A673 (cell line): ENCODE measurements at regions not wholly inside any gene's neighbourhood (a gene's known extent, or its start where the extent isn't known, plus 50 kb on each side); places are given as distances from the start of the nearest gene placed in this dataset.

Experiments used
- BruUV-seq: library from RNA; stranded (reverse); fragments of 400-500 nt; replicated peaks from 2 replicates; lab custom pipeline; 2021; lab: Mats Ljungman, UMichigan
- CTCF ChIA-PET: fragments of 300-600 bp; sonication (Branson Sonifier 250); formaldehyde crosslinking; loops from one replicate; lab custom pipeline; 2022; ENCODE audit warnings: antibody characterized with exemption; lab: Charles Lee
- POLR2A ChIA-PET: fragments of 300-600 bp; sonication (Branson Sonifier 250); formaldehyde crosslinking; loops from one replicate; lab custom pipeline; 2022; ENCODE audit warnings: antibody characterized with exemption; ENCODE audit not compliant: low non-redundant PET; lab: Charles Lee
- DNase-seq: peaks from one replicate; pipeline ENCODE4 v3.0.0-alpha.2; 2015; ENCODE audit warnings: low spot score
- H3K27ac ChIP-seq: fragments of 200-600 bp; sonication (generic); 2 replicates; pipeline ENCODE4 v1.5.1; 2016; ENCODE audit warnings: mixed run types, low read depth, mild to moderate bottlenecking, mixed read lengths, antibody characterized with exemption, low read length; ENCODE audit not compliant: poor library complexity, severe bottlenecking
- H3K27me3 ChIP-seq: fragments of 200-600 bp; sonication (generic); replicated peaks from 2 replicates; pipeline ENCODE4 v1.6.1; 2017; ENCODE audit warnings: mixed run types, low read depth, mild to moderate bottlenecking, mixed read lengths, antibody characterized with exemption, low read length; ENCODE audit not compliant: insufficient read depth, poor library complexity
- H3K36me3 ChIP-seq: fragments of 200-600 bp; sonication (generic); 2 replicates; pipeline ENCODE4 v1.6.1; 2016; ENCODE audit warnings: mixed run types, mild to moderate bottlenecking, mixed read lengths, antibody characterized with exemption, low read length; ENCODE audit not compliant: insufficient read depth, poor library complexity, severe bottlenecking
- H3K4me1 ChIP-seq: fragments of 200-600 bp; sonication (generic); 2 replicates; pipeline ENCODE4 v1.6.1; 2017; ENCODE audit warnings: mixed run types, mild to moderate bottlenecking, mixed read lengths, antibody characterized with exemption, low read length; ENCODE audit not compliant: insufficient read depth, poor library complexity, severe bottlenecking
- H3K4me3 ChIP-seq: fragments of 200-600 bp; sonication (generic); 2 replicates; pipeline ENCODE4 v1.5.1; 2016; ENCODE audit warnings: low read depth, mixed run types, mild to moderate bottlenecking, mixed read lengths, low read length; ENCODE audit not compliant: poor library complexity, severe bottlenecking
- H3K9me3 ChIP-seq: fragments of 200-600 bp; sonication (generic); 2 replicates; pipeline ENCODE4 v1.6.1; 2016; ENCODE audit warnings: mixed run types, low read depth, mild to moderate bottlenecking, mixed read lengths, antibody characterized with exemption, low read length; ENCODE audit not compliant: poor library complexity, severe bottlenecking
- EZH2 ChIP-seq: fragments of 200-600 bp; sonication (generic); IDR thresholded peaks from 2 replicates; pipeline ENCODE4 v1.6.1; 2017; ENCODE audit warnings: borderline replicate concordance, low read depth, mild to moderate bottlenecking, mixed read lengths, antibody characterized with exemption, low read length; ENCODE audit not compliant: poor library complexity, severe bottlenecking
- intact Hi-C: fragments of 100-400 bp; cut with micrococcal nuclease; formaldehyde crosslinking; loops from one replicate; pipeline ENCODE4 v1.10.0; 2022; ENCODE audit not compliant: unreplicated experiment
- TF ChIP-seq, protein P1 (sequence below): fragments of 300-800, 200-600 bp; sonication (generic); conservative IDR thresholded peaks from 2 replicates; pipeline ENCODE4 v1.5.1; 2017; ENCODE audit warnings: low read depth, mild to moderate bottlenecking, antibody characterized with exemption, low read length, moderate library complexity, mixed read lengths

DNA sequence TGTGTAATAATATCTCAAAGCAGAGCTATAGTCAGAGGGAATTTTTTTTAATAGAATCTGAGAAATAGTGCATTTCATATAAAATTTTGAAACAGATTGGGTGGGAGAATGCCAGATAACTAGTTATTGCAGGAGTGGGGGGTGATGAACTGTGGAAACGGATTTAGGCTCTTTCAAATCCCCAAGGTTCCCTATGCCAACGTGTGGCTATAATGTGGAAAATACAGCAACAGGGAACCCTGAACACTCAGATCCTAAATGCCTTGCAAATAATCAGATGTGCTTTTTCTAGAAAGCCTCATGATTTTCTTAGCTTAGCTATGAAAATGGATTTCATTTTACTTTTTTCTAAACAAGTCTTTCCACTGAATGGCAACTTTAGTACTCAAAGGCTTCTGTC is 180.5 kb upstream of the DMAC1 start:
- no peaks in the 10 kb centered on the region for H3K36me3 ChIP-seq
- ChIA-PET CTCF (no interaction called here), POLR2A (interaction anchor here (0.6 kb wide), 1 partner anchor 11 kb away, joined by 3 read pairs; no protein-coding TSS in a partner anchor)
- H3K9me3 ChIP-seq, result no peaks in the 10 kb centered on the region
- no peak overlapping the region for H3K27ac ChIP-seq
- no peak for DNase-seq
- intact Hi-C loops, result no loop called here
- BruUV-seq, result no TSS peak
- no peaks in the 10 kb centered on the region for H3K27me3 ChIP-seq
- no peak overlapping the region for H3K4me3 ChIP-seq
- H3K4me1 ChIP-seq, result no peaks in the 10 kb centered on the region
- TF ChIP-seq, protein P1, sequence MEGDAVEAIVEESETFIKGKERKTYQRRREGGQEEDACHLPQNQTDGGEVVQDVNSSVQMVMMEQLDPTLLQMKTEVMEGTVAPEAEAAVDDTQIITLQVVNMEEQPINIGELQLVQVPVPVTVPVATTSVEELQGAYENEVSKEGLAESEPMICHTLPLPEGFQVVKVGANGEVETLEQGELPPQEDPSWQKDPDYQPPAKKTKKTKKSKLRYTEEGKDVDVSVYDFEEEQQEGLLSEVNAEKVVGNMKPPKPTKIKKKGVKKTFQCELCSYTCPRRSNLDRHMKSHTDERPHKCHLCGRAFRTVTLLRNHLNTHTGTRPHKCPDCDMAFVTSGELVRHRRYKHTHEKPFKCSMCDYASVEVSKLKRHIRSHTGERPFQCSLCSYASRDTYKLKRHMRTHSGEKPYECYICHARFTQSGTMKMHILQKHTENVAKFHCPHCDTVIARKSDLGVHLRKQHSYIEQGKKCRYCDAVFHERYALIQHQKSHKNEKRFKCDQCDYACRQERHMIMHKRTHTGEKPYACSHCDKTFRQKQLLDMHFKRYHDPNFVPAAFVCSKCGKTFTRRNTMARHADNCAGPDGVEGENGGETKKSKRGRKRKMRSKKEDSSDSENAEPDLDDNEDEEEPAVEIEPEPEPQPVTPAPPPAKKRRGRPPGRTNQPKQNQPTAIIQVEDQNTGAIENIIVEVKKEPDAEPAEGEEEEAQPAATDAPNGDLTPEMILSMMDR, result no peak
- no peak for TF ChIP-seq EZH2

DNA sequence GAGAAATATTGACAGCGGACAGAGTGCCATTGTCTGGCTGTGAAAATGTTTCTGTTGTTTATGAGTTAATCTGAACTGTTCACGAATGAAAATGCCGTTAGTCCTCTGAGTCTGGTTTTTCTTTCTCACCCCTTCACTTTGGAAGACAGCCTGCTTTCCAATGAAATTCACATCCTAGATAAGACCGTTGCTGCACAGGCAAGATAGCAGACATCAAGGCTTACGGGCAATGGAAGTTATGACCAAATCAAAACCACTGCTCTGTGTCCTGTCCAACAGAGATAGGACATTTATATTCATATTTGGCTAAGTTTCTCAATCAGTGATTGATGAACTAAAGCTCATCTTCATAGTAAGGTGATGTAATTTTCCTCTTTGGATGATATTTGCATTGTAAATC is 180.0 kb upstream of the DMAC1 start:
- Histone ChIP-seq H3K27ac (no peak overlapping the region), H3K4me3 (no peak overlapping the region), H3K27me3 (no peaks in the 10 kb centered on the region), H3K4me1 (no peaks in the 10 kb centered on the region), H3K9me3 (no peaks in the 10 kb centered on the region), H3K36me3 (no peaks in the 10 kb centered on the region)
- no peak for TF ChIP-seq EZH2
- TF ChIP-seq, protein P1, result no peak
- no TSS peak for BruUV-seq
- intact Hi-C loops, result no loop called here
- CTCF ChIA-PET, result no interaction called here
- no peak for DNase-seq
- POLR2A ChIA-PET, result no interaction called here

DNA sequence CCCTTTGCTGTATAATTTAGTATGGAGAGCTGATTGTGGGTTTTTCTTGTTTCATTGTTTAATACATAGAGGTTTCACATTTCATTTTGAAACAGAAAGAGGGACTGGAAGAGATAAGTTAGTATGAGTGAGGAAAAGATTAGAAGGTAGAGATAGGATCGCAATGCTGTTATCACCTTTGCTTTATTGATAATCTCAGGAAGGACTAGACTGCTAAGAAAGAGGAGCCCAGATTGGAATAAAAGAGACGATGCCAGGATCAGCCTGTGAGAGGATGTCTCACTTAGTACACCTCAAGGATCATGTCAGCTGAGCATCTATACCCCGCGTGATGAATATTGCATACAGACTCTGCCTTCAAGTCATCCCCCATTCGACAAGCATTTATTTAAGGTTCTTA is 178.0 kb upstream of the DMAC1 start:
- Histone ChIP-seq H3K9me3 (peaks cover 7% of the 10 kb centered on the region), H3K4me1 (no peaks in the 10 kb centered on the region), H3K4me3 (no peak overlapping the region), H3K36me3 (no peaks in the 10 kb centered on the region), H3K27me3 (no peaks in the 10 kb centered on the region), H3K27ac (no peak overlapping the region)
- no peak for DNase-seq
- intact Hi-C loops, result no loop called here
- ChIA-PET POLR2A (no interaction called here), CTCF (no interaction called here)
- no peak for TF ChIP-seq EZH2
- TF ChIP-seq, protein P1, result no peak
- no TSS peak for BruUV-seq
